SK-N-SH treated with all-trans-retinoic acid at 6 μM for 48 hours (cell line): ENCODE measurements at regions not wholly inside any gene's neighbourhood (a gene's known extent, or its start where the extent isn't known, plus 50 kb on each side); places are given as distances from the start of the nearest gene placed in this dataset.

Experiments
- ATAC-seq: fragments of 200-7000 bp; cut with Tn5 transposase; 3 replicates; pipeline ENCODE4 v1.9.1; 2020; ENCODE audit warnings: mild to moderate bottlenecking, moderate library complexity
- ARNTL ChIP-seq: fragments of 450-650 bp; formaldehyde crosslinking; IDR thresholded peaks from 2 replicates; pipeline ENCODE4 v1.5.0; 2020; ENCODE audit warnings: low read depth, mild to moderate bottlenecking, moderate library complexity, borderline replicate concordance
- BACH2 ChIP-seq: fragments of 250-450 bp; sonication (Bioruptor Pico); IDR thresholded peaks from 2 replicates; pipeline ENCODE4 v1.9.0; 2021; ENCODE audit warnings: mild to moderate bottlenecking, borderline replicate concordance
- CSDC2 ChIP-seq: fragments of 250-450 bp; sonication (Bioruptor Pico); IDR thresholded peaks from 2 replicates; pipeline ENCODE4 v1.5.0; 2020; ENCODE audit warnings: mild to moderate bottlenecking, moderate library complexity
- ESRRG ChIP-seq: fragments of 250-450 bp; sonication (Bioruptor Pico); IDR thresholded peaks from 2 replicates; pipeline ENCODE4 v1.6.1; 2021; ENCODE audit warnings: mild to moderate bottlenecking
- GLIS3 ChIP-seq: fragments of 250-450 bp; sonication (Bioruptor Pico); IDR thresholded peaks from 2 replicates; pipeline ENCODE4 v1.5.0; 2020; ENCODE audit warnings: mild to moderate bottlenecking, moderate library complexity
- ISL1 ChIP-seq: fragments of 250-450 bp; sonication (Bioruptor Pico); IDR thresholded peaks from 2 replicates; pipeline ENCODE4 v2.1.2; 2022; ENCODE audit warnings: mild to moderate bottlenecking, moderate library complexity
- OSR1 ChIP-seq: fragments of 250-450 bp; sonication (Bioruptor Pico); IDR thresholded peaks from 2 replicates; pipeline ENCODE4 v1.8.0; 2022; ENCODE audit warnings: moderate library complexity, mild to moderate bottlenecking, inconsistent platforms
- PPARA ChIP-seq: fragments of 250-450 bp; sonication (Bioruptor Pico); IDR thresholded peaks from 2 replicates; pipeline ENCODE4 v1.5.0; 2020; ENCODE audit warnings: mild to moderate bottlenecking, borderline replicate concordance
- RARB ChIP-seq: fragments of 250-450 bp; sonication (Bioruptor Pico); IDR thresholded peaks from 2 replicates; pipeline ENCODE4 v1.8.0; 2021; ENCODE audit warnings: mild to moderate bottlenecking, moderate library complexity
- SNAI2 ChIP-seq: fragments of 250-450 bp; sonication (Bioruptor Pico); IDR thresholded peaks from 2 replicates; pipeline ENCODE4 v1.5.0; 2020; ENCODE audit warnings: mild to moderate bottlenecking, moderate library complexity
- TCF4 ChIP-seq: fragments of 250-450 bp; sonication (Bioruptor Pico); IDR thresholded peaks from 2 replicates; pipeline ENCODE4 v1.8.0; 2021; ENCODE audit warnings: mild to moderate bottlenecking, moderate library complexity, borderline replicate concordance
- TSHZ2 ChIP-seq: fragments of 250-450 bp; sonication (Bioruptor Pico); IDR thresholded peaks from 2 replicates; pipeline ENCODE4 v1.5.0; 2020; ENCODE audit warnings: mild to moderate bottlenecking, moderate library complexity
- ZC3H10 ChIP-seq: fragments of 250-450 bp; sonication (Bioruptor Pico); IDR thresholded peaks from 2 replicates; pipeline ENCODE4 v1.5.1; 2021; ENCODE audit warnings: mild to moderate bottlenecking, moderate library complexity
- ZFP30 ChIP-seq: fragments of 450-650 bp; formaldehyde crosslinking; IDR thresholded peaks from 2 replicates; pipeline ENCODE4 v1.5.0; 2022; ENCODE audit warnings: mild to moderate bottlenecking, moderate library complexity
- ZNF565 ChIP-seq: fragments of 450-650 bp; formaldehyde crosslinking; conservative IDR thresholded peaks from 2 replicates; pipeline ENCODE4 v1.5.0; 2020; ENCODE audit warnings: low read depth, mild to moderate bottlenecking, moderate library complexity
- ZNF70 ChIP-seq: fragments of 450-650 bp; formaldehyde crosslinking; IDR thresholded peaks from 2 replicates; pipeline ENCODE4 v1.5.0; 2020; ENCODE audit warnings: mild to moderate bottlenecking, moderate library complexity
- ZNF8 ChIP-seq: fragments of 450-650 bp; formaldehyde crosslinking; IDR thresholded peaks from 2 replicates; pipeline ENCODE4 v1.5.0; 2020; ENCODE audit warnings: mild to moderate bottlenecking, moderate library complexity
- TF ChIP-seq, protein P1 (sequence below): fragments of 250-450 bp; sonication (Bioruptor Pico); IDR thresholded peaks from 2 replicates; pipeline ENCODE4 v1.5.1; 2021; ENCODE audit warnings: mild to moderate bottlenecking, moderate library complexity
- TF ChIP-seq, protein P2 (sequence below): fragments of 250-450 bp; sonication (Bioruptor Pico); IDR thresholded peaks from 2 replicates; pipeline ENCODE4 v1.8.0; 2020; ENCODE audit warnings: mild to moderate bottlenecking, moderate library complexity, borderline replicate concordance
- TF ChIP-seq, protein P3 (sequence below): fragments of 250-450 bp; sonication (Bioruptor Pico); IDR thresholded peaks from 2 replicates; pipeline ENCODE4 v1.8.0; 2021; ENCODE audit warnings: low read depth, mild to moderate bottlenecking, moderate library complexity, borderline replicate concordance

DNA sequence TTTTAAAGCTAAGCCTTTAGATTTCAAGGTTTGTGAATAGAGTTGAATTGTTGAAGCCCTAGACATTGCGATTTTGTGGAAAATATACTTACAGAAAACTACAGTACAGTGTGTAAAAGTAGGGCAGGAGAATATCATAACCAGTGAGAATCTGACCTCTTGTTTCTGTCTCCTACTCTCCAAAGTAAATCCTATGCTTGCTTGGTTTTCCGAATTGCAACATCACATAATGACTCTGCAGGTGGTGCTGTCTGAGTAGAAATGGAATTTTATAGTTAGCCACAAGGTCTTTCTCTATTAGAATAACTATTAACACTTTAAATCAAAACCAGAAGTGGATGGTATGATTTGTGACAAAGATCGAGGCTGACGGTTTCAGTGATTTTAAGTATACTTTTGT lies 505.6 kb downstream of the RAPGEF2 start (continued):
- TF ChIP-seq ZNF8 (CRISPR knock-in tag): no peak
- TF ChIP-seq TCF4 (CRISPR knock-in tag): no peak
- no peak for TF ChIP-seq OSR1 (CRISPR knock-in tag)
- TF ChIP-seq ISL1 (CRISPR knock-in tag): no peak
- no peak for TF ChIP-seq ZC3H10 (CRISPR knock-in tag)
- no peak for TF ChIP-seq ZNF70 (CRISPR knock-in tag)
- TF ChIP-seq ARNTL (CRISPR knock-in tag): no peak
- TF ChIP-seq TSHZ2: no peak
- TF ChIP-seq ZNF565: no peak
- no peak for TF ChIP-seq RARB (CRISPR knock-in tag)

- no peak for ATAC-seq
- TF ChIP-seq, protein P1, sequence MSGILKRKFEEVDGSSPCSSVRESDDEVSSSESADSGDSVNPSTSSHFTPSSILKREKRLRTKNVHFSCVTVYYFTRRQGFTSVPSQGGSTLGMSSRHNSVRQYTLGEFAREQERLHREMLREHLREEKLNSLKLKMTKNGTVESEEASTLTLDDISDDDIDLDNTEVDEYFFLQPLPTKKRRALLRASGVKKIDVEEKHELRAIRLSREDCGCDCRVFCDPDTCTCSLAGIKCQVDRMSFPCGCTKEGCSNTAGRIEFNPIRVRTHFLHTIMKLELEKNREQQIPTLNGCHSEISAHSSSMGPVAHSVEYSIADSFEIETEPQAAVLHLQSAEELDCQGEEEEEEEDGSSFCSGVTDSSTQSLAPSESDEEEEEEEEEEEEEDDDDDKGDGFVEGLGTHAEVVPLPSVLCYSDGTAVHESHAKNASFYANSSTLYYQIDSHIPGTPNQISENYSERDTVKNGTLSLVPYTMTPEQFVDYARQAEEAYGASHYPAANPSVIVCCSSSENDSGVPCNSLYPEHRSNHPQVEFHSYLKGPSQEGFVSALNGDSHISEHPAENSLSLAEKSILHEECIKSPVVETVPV: no peak
- TF ChIP-seq OSR1 (CRISPR knock-in tag) (no peak), ZC3H10 (CRISPR knock-in tag) (no peak), ZNF8 (CRISPR knock-in tag) (no peak), TSHZ2 (no peak), RARB (CRISPR knock-in tag) (no peak), ZFP30 (CRISPR knock-in tag) (no peak), CSDC2 (CRISPR knock-in tag) (no peak), ZNF565 (no peak), GLIS3 (CRISPR knock-in tag) (no peak), ESRRG (CRISPR knock-in tag) (no peak), SNAI2 (no peak), PPARA (no peak), BACH2 (no peak), ZNF70 (CRISPR knock-in tag) (no peak)
- TF ChIP-seq, protein P2, sequence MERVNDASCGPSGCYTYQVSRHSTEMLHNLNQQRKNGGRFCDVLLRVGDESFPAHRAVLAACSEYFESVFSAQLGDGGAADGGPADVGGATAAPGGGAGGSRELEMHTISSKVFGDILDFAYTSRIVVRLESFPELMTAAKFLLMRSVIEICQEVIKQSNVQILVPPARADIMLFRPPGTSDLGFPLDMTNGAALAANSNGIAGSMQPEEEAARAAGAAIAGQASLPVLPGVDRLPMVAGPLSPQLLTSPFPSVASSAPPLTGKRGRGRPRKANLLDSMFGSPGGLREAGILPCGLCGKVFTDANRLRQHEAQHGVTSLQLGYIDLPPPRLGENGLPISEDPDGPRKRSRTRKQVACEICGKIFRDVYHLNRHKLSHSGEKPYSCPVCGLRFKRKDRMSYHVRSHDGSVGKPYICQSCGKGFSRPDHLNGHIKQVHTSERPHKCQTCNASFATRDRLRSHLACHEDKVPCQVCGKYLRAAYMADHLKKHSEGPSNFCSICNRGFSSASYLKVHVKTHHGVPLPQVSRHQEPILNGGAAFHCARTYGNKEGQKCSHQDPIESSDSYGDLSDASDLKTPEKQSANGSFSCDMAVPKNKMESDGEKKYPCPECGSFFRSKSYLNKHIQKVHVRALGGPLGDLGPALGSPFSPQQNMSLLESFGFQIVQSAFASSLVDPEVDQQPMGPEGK (CRISPR knock-in tag): no peak
- TF ChIP-seq, protein P3, sequence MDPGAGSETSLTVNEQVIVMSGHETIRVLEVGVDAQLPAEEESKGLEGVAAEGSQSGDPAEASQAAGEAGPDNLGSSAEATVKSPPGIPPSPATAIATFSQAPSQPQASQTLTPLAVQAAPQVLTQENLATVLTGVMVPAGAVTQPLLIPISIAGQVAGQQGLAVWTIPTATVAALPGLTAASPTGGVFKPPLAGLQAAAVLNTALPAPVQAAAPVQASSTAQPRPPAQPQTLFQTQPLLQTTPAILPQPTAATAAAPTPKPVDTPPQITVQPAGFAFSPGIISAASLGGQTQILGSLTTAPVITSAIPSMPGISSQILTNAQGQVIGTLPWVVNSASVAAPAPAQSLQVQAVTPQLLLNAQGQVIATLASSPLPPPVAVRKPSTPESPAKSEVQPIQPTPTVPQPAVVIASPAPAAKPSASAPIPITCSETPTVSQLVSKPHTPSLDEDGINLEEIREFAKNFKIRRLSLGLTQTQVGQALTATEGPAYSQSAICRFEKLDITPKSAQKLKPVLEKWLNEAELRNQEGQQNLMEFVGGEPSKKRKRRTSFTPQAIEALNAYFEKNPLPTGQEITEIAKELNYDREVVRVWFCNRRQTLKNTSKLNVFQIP (CRISPR knock-in tag): no peak
These were observed 529.2 kb downstream of the RAPGEF2 start for GRCh38 chr4:159632031-159632430.

DNA sequence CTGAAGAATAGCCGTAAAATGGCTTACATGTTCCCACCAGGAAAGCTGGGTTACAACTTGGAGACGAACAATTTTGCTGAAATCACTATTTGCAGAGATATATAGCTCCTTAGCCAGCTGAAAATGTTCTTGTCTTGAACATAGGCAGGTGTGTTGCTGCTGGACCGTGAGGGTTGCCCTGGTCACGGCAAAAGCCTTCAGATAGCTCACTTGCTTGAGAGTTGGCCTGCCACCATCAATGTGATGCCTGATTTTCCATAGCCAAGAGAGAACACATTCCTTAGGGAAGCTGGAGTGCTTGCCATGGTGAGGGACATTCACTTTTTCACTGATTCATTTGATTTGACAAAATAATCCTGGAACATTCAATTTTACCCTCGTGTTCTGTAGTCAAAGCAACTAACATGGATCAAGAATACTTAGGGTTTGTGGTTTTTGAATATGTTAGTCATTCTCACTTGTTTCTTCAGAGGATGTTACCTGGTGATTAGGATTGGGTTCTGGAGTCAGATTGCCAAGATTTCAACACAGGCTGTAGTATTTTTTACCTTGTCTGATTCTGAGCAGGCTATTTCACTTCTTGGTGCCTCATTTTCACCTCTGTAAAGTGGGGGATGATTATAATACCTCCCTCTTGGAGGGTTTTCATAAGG lies 536.9 kb downstream of the RAPGEF2 start:
- TF ChIP-seq ZC3H10 (CRISPR knock-in tag): no peak
- no peak for TF ChIP-seq ZFP30 (CRISPR knock-in tag)
- no peak for TF ChIP-seq TSHZ2
- no peak for TF ChIP-seq ZNF8 (CRISPR knock-in tag)
- no peak for TF ChIP-seq CSDC2 (CRISPR knock-in tag)
- TF ChIP-seq SNAI2: no peak
- TF ChIP-seq ESRRG (CRISPR knock-in tag): no peak
- no peak for TF ChIP-seq ZNF70 (CRISPR knock-in tag)
- no peak for TF ChIP-seq PPARA
- TF ChIP-seq ARNTL (CRISPR knock-in tag): no peak
- TF ChIP-seq, protein P1: no peak
- no peak for TF ChIP-seq BACH2
- TF ChIP-seq, all 23 proteins: peak for 0
- no peak for ATAC-seq
